Rectal smooth muscle tissue (tissue), 1 donor: ENCODE measurements at regions not wholly inside any gene's neighbourhood (a gene's known extent, or its start where the extent isn't known, plus 50 kb on each side); places are given as distances from the start of the nearest gene placed in this dataset.
"Not testable (repeated sequence)": the region's sequence is repeated elsewhere in the genome, so short reads cannot be mapped to it uniquely, and the experiment has no call there.

Experiments used
- H3K27ac ChIP-seq: one replicate; pipeline ENCODE4 v1.7.0; 2013; ENCODE audit warnings: low read depth, low read length, inconsistent platforms
- H3K27me3 ChIP-seq: one replicate; pipeline ENCODE4 v1.7.0; 2013; ENCODE audit warnings: low read length; ENCODE audit not compliant: control insufficient read depth, insufficient read depth
- H3K36me3 ChIP-seq: one replicate; pipeline ENCODE4 v1.7.0; 2013; ENCODE audit warnings: low read length; ENCODE audit not compliant: control insufficient read depth, insufficient read depth
- H3K4me1 ChIP-seq: one replicate; pipeline ENCODE4 v1.7.0; 2013; ENCODE audit warnings: low read length; ENCODE audit not compliant: control insufficient read depth, insufficient read depth
- H3K4me3 ChIP-seq: one replicate; pipeline ENCODE4 v1.7.0; 2013; ENCODE audit warnings: low read length
- H3K9ac ChIP-seq: one replicate; pipeline ENCODE4 v1.7.0; 2013; ENCODE audit warnings: low read length

DNA sequence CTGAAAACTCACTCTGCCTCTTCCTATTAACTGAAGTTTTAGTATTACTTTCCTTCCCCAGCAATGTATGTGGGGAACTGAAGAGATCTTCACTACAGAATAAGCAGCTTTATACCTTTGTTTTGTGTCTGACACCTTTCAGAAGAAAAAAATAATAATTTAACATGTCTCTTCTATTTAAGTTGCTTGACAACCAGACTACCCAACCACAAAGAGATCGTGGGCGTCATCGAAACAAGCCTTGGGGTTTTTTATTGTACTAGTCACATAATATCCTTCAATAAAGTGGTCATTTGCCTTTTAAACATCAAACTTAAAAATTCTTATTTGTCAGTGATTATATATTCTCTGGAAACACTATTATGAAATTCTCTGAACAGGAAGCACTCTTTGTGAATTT, 123.7 kb downstream of the CHD9NB start:
- no peaks in the 10 kb centered on the region for H3K27me3 ChIP-seq
- H3K27ac ChIP-seq: no peak overlapping the region
- no peaks in the 10 kb centered on the region for H3K36me3 ChIP-seq
- no peak overlapping the region for H3K4me3 ChIP-seq
- H3K4me1 ChIP-seq: no peaks in the 10 kb centered on the region
- no peak overlapping the region for H3K9ac ChIP-seq

DNA sequence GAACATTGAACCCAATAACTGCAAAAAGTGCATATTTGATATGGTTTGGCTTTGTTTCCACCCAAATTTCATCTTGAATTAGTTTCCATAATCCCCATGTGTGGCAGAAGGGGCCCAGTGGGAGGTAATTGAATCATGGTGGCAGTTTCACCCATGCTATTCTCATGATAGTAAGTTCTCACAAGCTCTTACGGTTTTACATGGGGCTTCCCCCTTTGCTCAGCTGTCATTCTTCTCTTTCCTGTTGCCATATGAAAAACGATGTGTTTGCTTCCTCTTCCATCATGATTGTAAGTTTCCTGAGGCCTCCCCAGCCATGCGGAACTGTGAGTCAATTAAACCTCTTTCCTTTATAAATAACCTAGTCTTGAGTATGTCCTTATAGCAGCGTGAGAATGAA, 127.6 kb downstream of the CHD9NB start:
- Histone ChIP-seq H3K9ac (no peak overlapping the region), H3K27me3 (no peaks in the 10 kb centered on the region), H3K27ac (no peak overlapping the region), H3K36me3 (no peaks in the 10 kb centered on the region), H3K4me1 (no peaks in the 10 kb centered on the region), H3K4me3 (no peak overlapping the region)

DNA sequence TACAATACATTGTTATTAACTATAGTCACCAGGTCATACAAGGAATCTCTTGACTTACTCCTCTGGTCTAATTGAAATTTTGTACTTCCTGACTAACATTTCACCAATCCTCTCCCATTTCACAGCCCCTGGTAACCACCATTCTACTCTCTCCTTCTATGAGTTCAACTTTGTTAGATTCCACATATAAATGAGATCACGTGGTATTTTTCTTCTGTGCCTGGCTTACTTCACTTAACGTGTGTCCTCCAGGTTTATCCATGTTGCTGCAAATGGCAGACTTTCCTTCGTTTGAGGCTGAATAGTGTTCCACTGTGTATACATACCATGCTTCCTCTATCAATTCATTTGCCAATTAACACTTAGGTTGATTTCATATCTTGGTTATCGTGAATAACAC, 128.5 kb downstream of the CHD9NB start:
- no peaks in the 10 kb centered on the region for H3K27me3 ChIP-seq

DNA sequence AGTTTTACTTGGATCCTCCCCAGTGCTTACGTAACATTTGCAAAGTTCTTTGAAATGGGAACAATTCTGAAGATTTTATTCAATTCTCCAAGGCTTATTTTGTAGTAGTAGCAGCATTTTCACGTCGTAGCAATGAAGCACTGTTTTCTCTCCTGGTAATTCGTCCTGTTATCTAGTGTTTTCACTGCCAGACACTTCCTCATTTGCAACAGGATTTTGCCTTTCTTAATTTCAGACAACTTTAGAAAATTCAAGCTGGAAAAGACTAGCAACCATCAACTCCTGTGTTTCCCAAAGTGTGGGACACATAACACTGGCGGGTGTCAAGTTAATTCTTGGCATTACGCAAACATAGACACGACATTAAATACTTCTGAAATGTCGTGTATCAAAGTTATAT, 131.6 kb downstream of the CHD9NB start:
- no peak overlapping the region for H3K4me3 ChIP-seq
- no peaks in the 10 kb centered on the region for H3K36me3 ChIP-seq
- H3K4me1 ChIP-seq: no peaks in the 10 kb centered on the region
- H3K27ac ChIP-seq: no peak overlapping the region
- no peak overlapping the region for H3K9ac ChIP-seq
- no peaks in the 10 kb centered on the region for H3K27me3 ChIP-seq

More for the DNA sequence above, 128.5 kb downstream of the CHD9NB start:
- Histone ChIP-seq H3K27ac (no peak overlapping the region), H3K4me1 (no peaks in the 10 kb centered on the region), H3K9ac (no peak overlapping the region), H3K4me3 (no peak overlapping the region), H3K36me3 (no peaks in the 10 kb centered on the region)

DNA sequence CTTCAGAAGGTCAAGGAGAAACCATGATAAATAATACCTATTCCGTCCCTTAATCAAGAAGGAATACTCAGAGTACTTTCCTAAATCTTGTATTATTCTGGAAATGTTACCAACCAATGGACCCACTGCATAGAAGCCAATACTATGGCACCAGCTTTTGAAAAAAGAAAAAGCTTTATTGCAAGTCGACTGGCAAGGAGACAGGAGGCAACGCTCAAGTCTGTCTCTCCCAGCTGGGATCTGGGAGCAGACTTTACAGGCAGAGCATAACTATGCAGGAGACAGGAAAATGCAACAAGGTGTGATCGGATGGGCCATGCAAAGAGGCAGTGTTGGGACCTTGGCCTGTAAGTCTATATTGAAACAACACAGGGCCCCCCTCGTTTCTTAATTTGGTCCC, 132.4 kb downstream of the CHD9NB start:
- Histone ChIP-seq H3K9ac (no peak overlapping the region), H3K36me3 (no peaks in the 10 kb centered on the region), H3K27me3 (no peaks in the 10 kb centered on the region), H3K27ac (no peak overlapping the region), H3K4me3 (no peak overlapping the region), H3K4me1 (no peaks in the 10 kb centered on the region)

DNA sequence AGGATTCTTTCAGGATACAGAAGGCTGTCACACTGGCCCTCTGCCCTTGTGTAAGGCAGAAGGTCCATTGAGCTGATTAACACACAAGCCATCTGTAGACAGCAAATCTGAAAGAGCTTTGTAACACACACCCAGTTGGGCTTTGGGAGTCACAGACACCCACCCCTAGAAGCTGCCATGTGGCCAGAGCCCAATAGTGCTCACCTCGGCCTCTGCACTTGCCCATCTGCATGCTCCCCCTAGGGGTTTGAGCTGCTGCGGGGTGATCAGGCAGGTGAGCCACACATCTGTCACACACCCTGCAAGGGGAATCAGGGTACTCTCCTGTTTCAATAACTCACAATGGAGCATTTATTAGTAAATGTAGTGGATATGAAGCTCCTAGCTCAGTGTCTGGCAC, 138.3 kb downstream of the CHD9NB start:
- Histone ChIP-seq H3K27ac (no peak overlapping the region), H3K4me3 (no peak overlapping the region), H3K27me3 (no peaks in the 10 kb centered on the region), H3K36me3 (no peaks in the 10 kb centered on the region), H3K4me1 (no peaks in the 10 kb centered on the region), H3K9ac (no peak overlapping the region)

DNA sequence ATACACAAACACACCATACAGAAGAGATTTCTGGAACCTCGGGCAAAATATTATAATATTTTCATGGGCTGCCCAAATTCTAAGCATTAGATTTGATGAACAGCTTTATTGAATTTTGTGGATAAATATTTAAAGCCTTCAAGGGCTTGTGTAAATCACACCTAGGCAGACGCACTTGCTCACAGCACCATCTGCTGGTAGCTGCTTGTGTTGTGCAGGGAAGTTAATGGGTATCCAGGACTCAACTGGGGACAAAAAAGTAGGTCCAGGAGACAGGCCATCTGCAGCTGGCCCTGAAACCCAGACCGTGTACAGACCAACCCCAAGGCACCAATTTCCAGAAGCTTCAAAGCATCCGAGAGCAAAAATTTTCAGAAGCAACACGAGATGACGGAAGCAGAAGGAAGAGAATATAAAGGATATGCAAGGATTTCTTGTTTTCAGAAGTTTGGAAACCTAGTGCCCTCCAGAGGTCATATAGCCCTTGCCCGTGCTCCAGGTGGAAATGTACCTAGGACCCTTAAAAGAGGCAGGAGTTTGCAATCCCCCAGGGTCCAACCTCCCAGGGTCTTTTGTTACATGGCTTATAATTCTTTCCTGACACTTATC, 140.0 kb downstream of the CHD9NB start:
- H3K9ac ChIP-seq: no peak overlapping the region
- H3K36me3 ChIP-seq: no peaks in the 10 kb centered on the region

DNA sequence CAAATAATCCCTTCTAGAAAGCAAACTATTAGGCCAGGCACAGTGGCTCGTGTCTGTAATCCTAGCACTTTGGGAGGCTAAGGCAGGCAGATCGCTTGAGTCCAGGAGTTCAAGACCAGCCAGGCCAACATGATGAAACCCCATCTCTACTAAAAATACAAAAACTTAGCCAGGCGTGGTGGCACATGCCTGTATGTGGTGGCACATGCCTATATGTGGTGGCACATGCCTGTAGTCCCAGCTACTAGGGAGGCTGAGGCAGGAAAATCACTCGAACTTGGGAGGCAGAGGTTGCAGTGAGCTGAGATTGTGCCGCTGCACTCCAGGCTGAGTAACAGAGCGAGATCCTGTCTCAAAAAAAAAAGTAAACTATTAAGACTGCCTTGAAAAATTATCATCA, 144.6 kb downstream of the CHD9NB start:
- not testable (repeated sequence) for H3K4me1 ChIP-seq, H3K36me3 ChIP-seq, H3K27ac ChIP-seq, H3K27me3 ChIP-seq, H3K4me3 ChIP-seq, H3K9ac ChIP-seq

More for the DNA sequence above, 140.0 kb downstream of the CHD9NB start:
- H3K27ac ChIP-seq: no peak overlapping the region
- H3K27me3 ChIP-seq: no peaks in the 10 kb centered on the region
- no peak overlapping the region for H3K4me3 ChIP-seq
- no peaks in the 10 kb centered on the region for H3K4me1 ChIP-seq

DNA sequence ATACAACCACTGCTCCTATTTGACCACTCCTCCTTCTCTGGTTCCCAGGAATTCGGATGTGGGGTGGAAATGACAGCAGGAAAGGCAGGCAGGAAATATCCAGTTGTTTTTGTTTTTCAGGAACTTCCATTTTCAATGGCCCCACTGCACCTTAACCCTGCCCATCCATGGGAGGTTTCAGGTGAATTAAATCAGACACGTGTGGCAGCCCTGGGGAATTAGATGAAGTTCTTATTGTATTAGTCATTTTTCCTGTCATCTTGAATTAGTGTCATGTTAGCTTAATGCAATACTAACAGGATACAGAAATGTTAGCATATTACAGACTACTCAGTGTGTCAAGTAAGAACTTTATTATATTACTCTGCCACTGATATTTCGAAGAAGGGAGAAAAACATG, 146.4 kb downstream of the CHD9NB start:
- Histone ChIP-seq H3K27me3 (no peaks in the 10 kb centered on the region), H3K4me1 (no peaks in the 10 kb centered on the region), H3K36me3 (no peaks in the 10 kb centered on the region), H3K27ac (no peak overlapping the region), H3K9ac (no peak overlapping the region), H3K4me3 (no peak overlapping the region)

DNA sequence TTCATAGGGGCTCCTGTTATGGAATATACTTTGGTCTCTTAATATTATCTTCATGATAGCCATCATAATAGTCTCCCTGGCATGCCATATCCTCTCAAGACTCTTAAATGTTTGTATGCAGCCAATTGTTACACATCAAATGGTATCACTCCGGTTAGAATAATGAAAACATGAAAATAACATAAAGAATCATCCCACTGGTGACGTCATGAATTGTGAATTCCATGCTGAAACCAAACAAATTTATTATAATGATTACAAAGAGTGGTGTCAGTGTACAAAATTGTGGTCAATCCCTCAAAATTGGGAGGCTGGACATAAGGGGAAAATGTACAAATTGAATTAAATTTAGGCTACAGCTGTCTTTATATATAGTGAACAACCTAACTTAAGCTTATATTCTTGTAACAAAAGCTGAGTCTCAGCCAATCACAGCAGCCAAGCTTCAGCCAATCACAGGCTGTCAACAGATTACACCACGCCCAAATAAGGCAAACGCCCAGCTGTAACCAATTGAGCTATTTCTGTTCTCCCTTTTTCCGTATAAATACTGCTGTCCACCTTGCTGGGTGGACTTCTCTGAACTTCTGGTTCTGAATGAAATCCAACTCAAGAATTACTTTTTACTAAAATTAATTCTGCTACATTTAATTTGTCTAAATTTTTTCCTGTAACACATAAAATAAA, 156.1 kb downstream of the CHD9NB start:
- no peaks in the 10 kb centered on the region for H3K36me3 ChIP-seq
- no peaks in the 10 kb centered on the region for H3K27me3 ChIP-seq
- H3K9ac ChIP-seq: no peak overlapping the region
- no peak overlapping the region for H3K27ac ChIP-seq
- no peaks in the 10 kb centered on the region for H3K4me1 ChIP-seq
- H3K4me3 ChIP-seq: no peak overlapping the region

DNA sequence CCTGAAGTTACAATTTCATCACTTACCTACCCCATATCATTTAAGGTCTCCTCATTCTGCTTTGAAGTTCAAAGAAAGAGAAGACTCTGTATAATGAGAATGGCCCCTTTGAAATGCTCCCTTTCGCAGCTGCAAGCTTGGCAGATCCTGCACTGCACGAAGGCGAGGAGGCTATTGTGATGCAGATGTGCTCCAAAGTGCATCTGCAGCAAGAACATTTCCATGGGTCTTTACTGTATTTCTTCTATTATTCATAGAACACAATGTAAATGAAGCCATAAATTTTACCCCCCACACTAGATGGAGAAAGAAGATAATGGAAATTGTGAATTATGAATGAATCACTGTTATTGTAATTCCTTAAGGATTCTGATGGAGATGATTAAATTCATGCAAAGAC, 178.7 kb downstream of the CHD9NB start:
- Histone ChIP-seq H3K36me3 (no peaks in the 10 kb centered on the region), H3K9ac (no peak overlapping the region), H3K27me3 (no peaks in the 10 kb centered on the region), H3K27ac (no peak overlapping the region), H3K4me3 (no peak overlapping the region), H3K4me1 (no peaks in the 10 kb centered on the region)

DNA sequence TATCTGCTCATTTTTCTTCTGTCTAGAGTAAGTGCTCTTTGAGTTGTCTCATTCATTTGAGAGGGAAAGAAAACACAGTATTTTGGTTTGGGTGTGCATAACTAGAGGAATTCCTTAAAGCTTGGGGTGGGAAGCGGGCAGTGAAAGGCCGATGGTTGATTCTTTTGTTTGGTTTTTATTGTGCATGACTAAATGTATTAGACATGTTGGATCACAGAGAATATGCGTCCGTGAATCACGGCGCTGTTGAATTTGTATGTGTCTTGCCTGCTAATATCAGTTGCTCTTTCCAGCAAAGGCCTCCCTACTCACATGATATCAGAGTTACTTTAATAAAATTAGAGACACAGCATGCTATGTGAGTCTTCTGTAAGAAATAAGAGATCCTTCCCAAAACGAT, 180.0 kb downstream of the CHD9NB start:
- Histone ChIP-seq H3K36me3 (no peaks in the 10 kb centered on the region), H3K9ac (no peak overlapping the region), H3K4me1 (no peaks in the 10 kb centered on the region), H3K27me3 (no peaks in the 10 kb centered on the region), H3K4me3 (no peak overlapping the region), H3K27ac (no peak overlapping the region)

DNA sequence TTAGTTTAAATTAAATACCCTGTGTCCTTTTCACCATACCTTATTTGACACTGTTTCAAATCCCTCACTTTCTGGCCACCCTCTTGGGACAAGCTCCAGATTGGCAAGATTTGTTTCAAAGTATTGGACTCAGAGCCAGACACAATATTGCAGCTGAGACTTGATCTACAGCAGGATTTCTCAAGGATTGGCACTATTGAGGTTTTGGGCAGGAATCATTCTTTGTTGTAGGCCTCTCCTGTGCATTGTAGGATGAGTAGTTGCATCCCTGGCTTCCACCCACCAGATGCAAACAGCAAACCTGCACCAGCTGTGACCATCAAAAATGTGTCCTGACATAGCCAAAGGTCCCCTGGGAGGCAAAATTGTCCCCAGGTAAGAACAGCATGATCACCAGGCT, 181.2 kb downstream of the CHD9NB start:
- Histone ChIP-seq H3K27me3 (no peaks in the 10 kb centered on the region), H3K36me3 (no peaks in the 10 kb centered on the region), H3K9ac (no peak overlapping the region), H3K4me1 (no peaks in the 10 kb centered on the region), H3K27ac (no peak overlapping the region), H3K4me3 (no peak overlapping the region)
